Smooth muscle cell (in vitro differentiated cells): ENCODE measurements at regions not wholly inside any gene's neighbourhood (a gene's known extent, or its start where the extent isn't known, plus 50 kb on each side); places are given as distances from the start of the nearest gene placed in this dataset.

Experiments
- DNase-seq: peaks from one replicate; lab custom pipeline; 2025; ENCODE audit not compliant: unreplicated experiment; lab: John Stamatoyannopoulos, UW
- H2AFZ ChIP-seq: fragments of 200-600 bp; sonication (generic); 2 replicates; pipeline ENCODE4 v1.6.0; 2016; ENCODE audit warnings: antibody characterized with exemption, low read depth, mild to moderate bottlenecking
- H3F3A ChIP-seq: fragments of 200-600 bp; sonication (generic); 2 replicates; pipeline ENCODE4 v1.6.0; 2017; ENCODE audit warnings: antibody characterized with exemption, low read depth
- H3K27ac ChIP-seq: fragments of 200-600 bp; sonication (generic); 2 replicates; pipeline ENCODE4 v1.5.1; 2016; ENCODE audit warnings: low read depth, mild to moderate bottlenecking
- H3K27me3 ChIP-seq: fragments of 200-600 bp; sonication (generic); 2 replicates; pipeline ENCODE4 v1.6.1; 2016; ENCODE audit warnings: low read depth, mild to moderate bottlenecking
- H3K36me3 ChIP-seq: fragments of 200-600 bp; sonication (generic); 2 replicates; pipeline ENCODE4 v1.5.1; 2016; ENCODE audit warnings: low read depth
- H3K4me1 ChIP-seq: fragments of 200-600 bp; sonication (generic); 2 replicates; pipeline ENCODE4 v1.5.1; 2016; ENCODE audit warnings: low read depth
- H3K4me2 ChIP-seq: fragments of 200-600 bp; sonication (generic); 2 replicates; pipeline ENCODE4 v1.6.0; 2016; ENCODE audit warnings: mild to moderate bottlenecking
- H3K4me3 ChIP-seq: fragments of 200-600 bp; sonication (generic); 2 replicates; pipeline ENCODE4 v1.5.1; 2016; ENCODE audit warnings: mild to moderate bottlenecking
- H3K79me2 ChIP-seq: fragments of 200-600 bp; sonication (generic); 2 replicates; pipeline ENCODE4 v1.6.0; 2016; ENCODE audit warnings: low read depth, mild to moderate bottlenecking
- H3K9ac ChIP-seq: fragments of 200-600 bp; sonication (generic); 2 replicates; pipeline ENCODE4 v1.6.0; 2016; ENCODE audit warnings: low read depth
- H3K9me3 ChIP-seq: fragments of 200-600 bp; sonication (generic); replicated peaks from 2 replicates; pipeline ENCODE4 v1.5.1; 2016; ENCODE audit warnings: low read depth
- H4K20me1 ChIP-seq: fragments of 200-600 bp; sonication (generic); 2 replicates; pipeline ENCODE4 v1.6.0; 2016; ENCODE audit warnings: low read depth
- CTCF ChIP-seq: fragments of 200-600 bp; sonication (generic); IDR thresholded peaks from 2 replicates; pipeline ENCODE4 v1.5.1; 2017; ENCODE audit warnings: borderline replicate concordance, mild to moderate bottlenecking, antibody characterized with exemption; ENCODE audit not compliant: insufficient read depth, poor library complexity, severe bottlenecking
- WGBS: methylation state at CpG from one replicate; pipeline ENCODE4 v1.1.7; 2016; ENCODE audit warnings: low lambda C conversion rate; 5-methylcytosine and 5-hydroxymethylcytosine counted together

DNA sequence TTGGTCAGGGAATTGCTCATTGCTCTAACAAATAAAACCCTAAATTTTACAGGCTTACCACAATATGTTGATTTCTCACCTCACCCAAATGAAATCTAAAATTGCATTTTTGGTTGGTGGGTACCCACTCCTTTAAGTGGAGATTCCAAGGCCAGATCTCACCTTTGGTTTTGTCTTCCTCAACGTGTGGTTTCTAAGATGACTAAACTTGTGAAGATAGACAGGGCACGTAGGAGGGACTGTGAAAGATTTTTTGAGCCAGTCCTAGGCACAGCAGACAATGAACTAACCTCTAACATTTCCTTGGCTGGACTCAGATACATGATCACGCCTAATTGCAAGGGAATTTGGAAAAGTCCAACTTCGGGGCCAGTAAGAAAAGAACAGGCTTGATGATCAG is 1003.9 kb downstream of the FLRT2 start:
- no peak overlapping the region for H2AFZ ChIP-seq
- H3K79me2 ChIP-seq: no peaks in the 10 kb centered on the region
- H3K36me3 ChIP-seq: no peaks in the 10 kb centered on the region
- H3K4me3 ChIP-seq: no peak overlapping the region
- H3K27me3 ChIP-seq: peaks cover 34% of the 10 kb centered on the region
- H3K27ac ChIP-seq: no peak overlapping the region
- no peaks in the 10 kb centered on the region for H3K4me1 ChIP-seq
- H3K4me2 ChIP-seq: no peak overlapping the region
- no peak overlapping the region for H3K9ac ChIP-seq
- no peak for DNase-seq
- 86% methylated on average over 4 of the region's 4 CpGs for WGBS
- no peaks in the 10 kb centered on the region for H4K20me1 ChIP-seq
- H3K9me3 ChIP-seq: no peaks in the 10 kb centered on the region
- no peaks in the 10 kb centered on the region for H3F3A ChIP-seq
- no peak for TF ChIP-seq CTCF

DNA sequence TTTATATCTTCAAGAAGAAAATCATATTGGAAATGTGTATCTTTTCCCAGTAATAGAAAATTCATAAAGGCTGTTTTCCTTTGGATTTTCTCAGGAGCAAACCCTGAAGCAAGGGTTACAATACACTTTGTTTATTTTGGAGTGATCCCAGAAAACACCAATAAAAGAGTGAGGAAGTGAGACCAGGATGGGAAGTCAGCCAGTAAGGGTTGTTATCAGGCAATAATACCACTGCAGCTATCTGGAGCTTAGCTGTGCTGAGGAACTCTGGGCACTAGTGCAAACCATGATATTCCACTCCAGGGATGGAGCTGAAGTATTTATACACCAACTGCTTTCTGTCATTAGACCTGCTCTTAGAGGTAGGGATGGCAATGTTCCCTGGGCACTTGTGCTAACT is 1002.3 kb downstream of the FLRT2 start:
- H3K9me3 ChIP-seq: no peaks in the 10 kb centered on the region
- no peaks in the 10 kb centered on the region for H4K20me1 ChIP-seq
- H3K27ac ChIP-seq: no peak overlapping the region
- no peak overlapping the region for H2AFZ ChIP-seq
- H3K9ac ChIP-seq: no peak overlapping the region
- H3K4me1 ChIP-seq: no peaks in the 10 kb centered on the region
- H3K27me3 ChIP-seq: peaks cover 33% of the 10 kb centered on the region
- TF ChIP-seq CTCF: no peak
- no peaks in the 10 kb centered on the region for H3F3A ChIP-seq
- H3K79me2 ChIP-seq: no peaks in the 10 kb centered on the region
- H3K4me3 ChIP-seq: no peak overlapping the region
- no peak for DNase-seq
- H3K36me3 ChIP-seq: no peaks in the 10 kb centered on the region
- H3K4me2 ChIP-seq: no peak overlapping the region

GRCh38 chr14:86530457-86530856 is 1000.5 kb downstream of the FLRT2 start:
- Histone ChIP-seq H3F3A (no peaks in the 10 kb centered on the region), H3K4me2 (no peak overlapping the region), H3K27ac (no peak overlapping the region), H3K9me3 (no peaks in the 10 kb centered on the region), H3K4me3 (no peak overlapping the region), H3K79me2 (no peaks in the 10 kb centered on the region), H3K4me1 (no peaks in the 10 kb centered on the region), H4K20me1 (no peaks in the 10 kb centered on the region), H2AFZ (no peak overlapping the region), H3K27me3 (peaks cover 48% of the 10 kb centered on the region), H3K36me3 (no peaks in the 10 kb centered on the region), H3K9ac (no peak overlapping the region)
- no peak for DNase-seq
- TF ChIP-seq CTCF: no peak
- WGBS: 92% methylated on average over 4 of the region's 4 CpGs

- Histone ChIP-seq H3K9me3 (no peaks in the 10 kb centered on the region), H3K27me3 (peaks cover 68% of the 10 kb centered on the region), H3K27ac (no peak overlapping the region), H3F3A (no peaks in the 10 kb centered on the region), H3K79me2 (no peaks in the 10 kb centered on the region), H4K20me1 (no peaks in the 10 kb centered on the region), H2AFZ (no peak overlapping the region), H3K4me2 (no peak overlapping the region), H3K4me1 (no peaks in the 10 kb centered on the region), H3K9ac (no peak overlapping the region), H3K36me3 (no peaks in the 10 kb centered on the region), H3K4me3 (no peak overlapping the region)
- no peak for TF ChIP-seq CTCF
- DNase-seq: no peak
These were observed 997.4 kb downstream of the FLRT2 start for GRCh38 chr14:86527312-86527711.
